B cell (primary cell): ENCODE measurements at regions not wholly inside any gene's neighbourhood (a gene's known extent, or its start where the extent isn't known, plus 50 kb on each side); places are given as distances from the start of the nearest gene placed in this dataset.

ENCODE experiments used
- ATAC-seq: fragments of 200-7000 bp; cut with Tn5 transposase; one replicate; pipeline ENCODE4 v1.10.0; 2021; ENCODE audit warnings: low read depth, mild to moderate bottlenecking, moderate number of reproducible peaks, moderate library complexity
- CTCF ChIA-PET: fragments of 350-600 bp; sonication (Branson Sonifier 250); formaldehyde crosslinking; loops from one replicate; lab custom pipeline; 2021; ENCODE audit warnings: antibody characterized with exemption, inconsistent platforms; lab: Charles Lee
- POLR2A ChIA-PET: fragments of 350-600 bp; sonication (Branson Sonifier 250); formaldehyde crosslinking; loops from one replicate; lab custom pipeline; 2021; ENCODE audit warnings: antibody characterized with exemption; lab: Charles Lee
- DNase-seq: peaks from one replicate; pipeline ENCODE4 v3.0.0; 2013
- H2AFZ ChIP-seq: 2 replicates; pipeline ENCODE4 v1.6.1; 2012; ENCODE audit warnings: mild to moderate bottlenecking, low read depth, low read length; ENCODE audit not compliant: insufficient read depth, poor library complexity, severe bottlenecking
- H3K27ac ChIP-seq, 2 donors: 1 replicate in 1 of 2; 2 replicates in 1 of 2; pipeline ENCODE4 v1.5.1; 2012 to 2013; ENCODE audit warnings: low read length in 2 of 2, mild to moderate bottlenecking in 2 of 2, moderate library complexity in 1 of 2
- H3K27me3 ChIP-seq, 4 experiments: fragments of 200-600 bp in 1 of 4; sonication (generic) in 1 of 4; replicated peaks in 1 of 4; 1 replicate in 2 of 4; 2 replicates in 2 of 4; pipeline versions ENCODE4 v1.6.1 to v1.7.0; 2013 to 2016; ENCODE audit warnings: low read length in 3 of 4, mild to moderate bottlenecking in 2 of 4, mixed read lengths in 1 of 4, moderate library complexity in 1 of 4; ENCODE audit not compliant: insufficient read depth in 4 of 4, control insufficient read depth in 3 of 4; ENCODE audit errors: control extremely low read depth in 1 of 4
- H3K36me3 ChIP-seq, 2 experiments: replicated peaks in 1 of 2; 1 replicate in 1 of 2; 2 replicates in 1 of 2; pipeline versions ENCODE4 v1.6.1 to v1.7.1; 2013; ENCODE audit warnings: low read length in 1 of 2; ENCODE audit not compliant: insufficient read depth in 2 of 2, control insufficient read depth in 1 of 2; ENCODE audit errors: control extremely low read depth in 1 of 2, extremely low read depth in 1 of 2
- H3K4me1 ChIP-seq, 2 donors: fragments of 200-600 bp in 1 of 2; sonication (generic) in 1 of 2; 1 replicate in 1 of 2; 2 replicates in 1 of 2; pipeline versions ENCODE4 v1.5.1 to v1.6.1; 2013 to 2017; ENCODE audit warnings: low read length in 2 of 2; ENCODE audit not compliant: control insufficient read depth in 2 of 2, insufficient read depth in 2 of 2
- H3K4me2 ChIP-seq: replicated peaks from 2 replicates; pipeline ENCODE3; 2012; ENCODE audit warnings: mild to moderate bottlenecking, low read depth, low read length; ENCODE audit not compliant: poor library complexity, severe bottlenecking
- H3K4me3 ChIP-seq, 5 experiments: fragments of 200-600 bp in 1 of 5; sonication (generic) in 1 of 5; 1 replicate in 3 of 5; 2 replicates in 2 of 5; pipeline versions ENCODE4 v1.5.1 to v1.7.0; 2011 to 2016; ENCODE audit warnings: low read length in 4 of 5, mild to moderate bottlenecking in 4 of 5, low read depth in 2 of 5, control low read depth in 1 of 5, moderate library complexity in 1 of 5; ENCODE audit not compliant: insufficient read depth in 1 of 5; ENCODE audit errors: control extremely low read depth in 1 of 5, extremely low read depth in 1 of 5
- H3K79me2 ChIP-seq: fragments of 200-600 bp; sonication (generic); one replicate; pipeline ENCODE4 v1.6.0; 2016; ENCODE audit warnings: low read length; ENCODE audit not compliant: control insufficient read depth, insufficient read depth
- H3K9ac ChIP-seq: fragments of 200-600 bp; sonication (generic); 2 replicates; pipeline ENCODE4 v1.6.1; 2017; ENCODE audit warnings: mild to moderate bottlenecking, low read length, moderate library complexity
- H3K9me3 ChIP-seq, 3 donors: one replicate each; pipeline versions ENCODE4 v1.6.1 to v1.7.1; 2013; ENCODE audit warnings: low read length in 2 of 3; ENCODE audit not compliant: control insufficient read depth in 2 of 3, insufficient read depth in 1 of 3; ENCODE audit errors: control extremely low read depth in 1 of 3
- H4K20me1 ChIP-seq: 2 replicates; pipeline ENCODE4 v1.6.0; 2012; ENCODE audit warnings: mild to moderate bottlenecking, low read length; ENCODE audit not compliant: insufficient read depth, control insufficient read depth, poor library complexity, severe bottlenecking
- H3K27ac Mint-ChIP-seq: one replicate; pipeline ENCODE4 v1.8.0; 2021; ENCODE audit warnings: mixed read lengths
- H3K27me3 Mint-ChIP-seq: one replicate; pipeline ENCODE4 v1.8.0; 2021; ENCODE audit warnings: mixed read lengths
- H3K4me1 Mint-ChIP-seq: one replicate; pipeline ENCODE4 v1.8.0; 2021; ENCODE audit warnings: mixed read lengths
- H3K4me3 Mint-ChIP-seq: one replicate; pipeline ENCODE4 v1.8.0; 2021; ENCODE audit warnings: mixed read lengths
- H3K9me3 Mint-ChIP-seq: one replicate; pipeline ENCODE4 v1.8.0; 2022; ENCODE audit warnings: mixed read lengths; ENCODE audit not compliant: insufficient read depth
- CTCF ChIP-seq: fragments of 200-600 bp; IDR thresholded peaks from one replicate; pipeline ENCODE4 v1.8.0; 2022; ENCODE audit warnings: antibody characterized with exemption, mild to moderate bottlenecking
- EZH2 ChIP-seq: IDR thresholded peaks from 2 replicates; pipeline ENCODE4 v1.6.1; 2012; ENCODE audit warnings: borderline replicate concordance, low read depth, mild to moderate bottlenecking, moderate library complexity, low read length; ENCODE audit not compliant: insufficient read depth, poor library complexity, severe bottlenecking
- WGBS: methylation state at CpG from one replicate; pipeline ENCODE4 v1.1.5; 2013; ENCODE audit warnings: missing lambda C conversion rate; ENCODE audit not compliant: insufficient coverage; 5-methylcytosine and 5-hydroxymethylcytosine counted together
- intact Hi-C: fragments of 100-400 bp; cut with micrococcal nuclease; formaldehyde crosslinking; loops from one replicate; pipeline ENCODE4 v1.10.0; 2022

- Histone ChIP-seq H3K9ac (no peak overlapping the region), H3K4me2 (no peak overlapping the region), H3K4me3 (no peak overlapping the region), H3K9me3 (no peaks in the 10 kb centered on the region), H3K36me3 (no peaks in the 10 kb centered on the region), H4K20me1 (no peaks in the 10 kb centered on the region), H3K27ac (no peak overlapping the region), H3K4me1 (no peaks in the 10 kb centered on the region), H3K27me3 (no peaks in the 10 kb centered on the region), H2AFZ (no peak overlapping the region), H3K79me2 (no peaks in the 10 kb centered on the region)
- Mint-ChIP-seq H3K4me1 (no peaks in the 10 kb centered on the region), H3K9me3 (peaks cover 3% of the 10 kb centered on the region), H3K4me3 (no peak overlapping the region), H3K27me3 (no peaks in the 10 kb centered on the region), H3K27ac (no peak overlapping the region)
- 97% methylated on average over 5 of the region's 8 CpGs for WGBS
- intact Hi-C loops, result no loop called here
- no peak for TF ChIP-seq CTCF
- TF ChIP-seq EZH2, result no peak
- no peak for ATAC-seq
- no peak for DNase-seq
- ChIA-PET CTCF (no interaction called here), POLR2A (no interaction called here)
These were observed 183.9 kb upstream of the ESRRG start for GRCh38 chr1:216907100-216907499.

- Mint-ChIP-seq H3K4me3 (no peak overlapping the region), H3K27me3 (no peaks in the 10 kb centered on the region), H3K4me1 (no peaks in the 10 kb centered on the region), H3K27ac (no peak overlapping the region), H3K9me3 (no peaks in the 10 kb centered on the region)
- H2AFZ ChIP-seq, result no peak overlapping the region
- no peaks in the 10 kb centered on the region for H3K79me2 ChIP-seq
- intact Hi-C loops, result no loop called here
- no peak for TF ChIP-seq CTCF
- TF ChIP-seq EZH2, result no peak
- H3K27me3 ChIP-seq, result no peaks in the 10 kb centered on the region
- no peaks in the 10 kb centered on the region for H3K36me3 ChIP-seq
- 80% methylated on average over 1 of the region's 4 CpGs for WGBS
- CTCF ChIA-PET, result no interaction called here
- H3K9ac ChIP-seq, result no peak overlapping the region
- no peak for DNase-seq
- POLR2A ChIA-PET, result no interaction called here
- no peaks in the 10 kb centered on the region for H4K20me1 ChIP-seq
- no peak overlapping the region for H3K4me2 ChIP-seq
- no peaks in the 10 kb centered on the region for H3K9me3 ChIP-seq
- no peak overlapping the region for H3K27ac ChIP-seq
- ATAC-seq, result no peak
- no peaks in the 10 kb centered on the region for H3K4me1 ChIP-seq
- H3K4me3 ChIP-seq, result no peak overlapping the region
These were observed 182.6 kb upstream of the ESRRG start for GRCh38 chr1:216905781-216906180.
